Mucosa of descending colon (tissue), 3 donors: ENCODE measurements at regions not wholly inside any gene's neighbourhood (a gene's known extent, or its start where the extent isn't known, plus 50 kb on each side); places are given as distances from the start of the nearest gene placed in this dataset.

ENCODE experiments used
- ATAC-seq: fragments of 200-7000 bp; cut with Tn5 transposase; one replicate; pipeline ENCODE4 v1.9.1; 2020; ENCODE audit warnings: mild to moderate bottlenecking, moderate library complexity
- DNase-seq, 3 donors: peaks; one replicate each; pipeline ENCODE4 v3.0.0-alpha.2; 2020
- H3K36me3 ChIP-seq: fragments of 200-600 bp; one replicate; pipeline ENCODE4 v1.8.0; 2021; ENCODE audit warnings: low read depth, mild to moderate bottlenecking
- H3K4me1 ChIP-seq: fragments of 200-600 bp; one replicate; pipeline ENCODE4 v1.8.0; 2021; ENCODE audit warnings: low read depth, mild to moderate bottlenecking
- H3K4me3 ChIP-seq: fragments of 200-600 bp; one replicate; pipeline ENCODE4 v1.8.0; 2021; ENCODE audit warnings: mild to moderate bottlenecking
- H3K9me3 ChIP-seq: fragments of 200-600 bp; one replicate; pipeline ENCODE4 v1.8.0; 2021; ENCODE audit warnings: mild to moderate bottlenecking
- CTCF ChIP-seq: fragments of 200-600 bp; IDR thresholded peaks from one replicate; pipeline ENCODE4 v1.8.0; 2022; ENCODE audit warnings: antibody characterized with exemption, mild to moderate bottlenecking
- intact Hi-C, 2 donors: fragments of 100-400 bp; cut with DNase I in 1 of 2; cut with micrococcal nuclease in 1 of 2; formaldehyde crosslinking; loops; one replicate each; pipeline versions ENCODE4 v1.11.0 to v1.11.1; 2022; cut with DNase I, micrococcal nuclease
- donor health status: DM: no; HTN: no; CAD: no; lungs with moderate emphysema.
- donor health status: DM: no; HTN: no; CAD: no.
- donor health status: DM: no; HTN: yes; CAD: no.

- Histone ChIP-seq H3K9me3 (no peaks in the 10 kb centered on the region), H3K4me3 (no peak overlapping the region), H3K4me1 (no peaks in the 10 kb centered on the region), H3K36me3 (no peaks in the 10 kb centered on the region)
- no peak for DNase-seq
- TF ChIP-seq CTCF = no peak
- intact Hi-C loops = no loop called here
- ATAC-seq = no peak
Observed at GRCh38 chr11:29336727-29337575, 679.9 kb downstream of the KCNA4 start.

GRCh38 chr11:29334776-29335130 is 682.1 kb downstream of the KCNA4 start:
- no peaks in the 10 kb centered on the region for H3K9me3 ChIP-seq
- no peaks in the 10 kb centered on the region for H3K36me3 ChIP-seq
- DNase-seq = no peak
- intact Hi-C loops = no loop called here
- no peaks in the 10 kb centered on the region for H3K4me1 ChIP-seq
- no peak overlapping the region for H3K4me3 ChIP-seq
- no peak for ATAC-seq
- TF ChIP-seq CTCF = no peak

- intact Hi-C loops = no loop called here
- peak; percentile 29 for ATAC-seq
- DNase-seq = no peak
- no peaks in the 10 kb centered on the region for H3K9me3 ChIP-seq
- H3K36me3 ChIP-seq = no peaks in the 10 kb centered on the region
- no peaks in the 10 kb centered on the region for H3K4me1 ChIP-seq
- H3K4me3 ChIP-seq = no peak overlapping the region
- TF ChIP-seq CTCF = no peak
Observed at GRCh38 chr11:29333993-29334775, 682.6 kb downstream of the KCNA4 start.

GRCh38 chr11:29331451-29332010 is 685.3 kb downstream of the KCNA4 start:
- Histone ChIP-seq H3K9me3 (no peaks in the 10 kb centered on the region), H3K36me3 (no peaks in the 10 kb centered on the region), H3K4me3 (no peak overlapping the region), H3K4me1 (no peaks in the 10 kb centered on the region)
- TF ChIP-seq CTCF = no peak
- ATAC-seq = no peak
- DNase-seq = no peak
- intact Hi-C loops = no loop called here

- Histone ChIP-seq H3K4me3 (no peak overlapping the region), H3K4me1 (no peaks in the 10 kb centered on the region), H3K36me3 (no peaks in the 10 kb centered on the region), H3K9me3 (no peaks in the 10 kb centered on the region)
- DNase-seq (peak in 1 of 3 donors; percentile 16), ATAC-seq (peak; percentile 18)
- intact Hi-C loops = no loop called here
- no peak for TF ChIP-seq CTCF
Observed at GRCh38 chr11:29328961-29329441, 687.8 kb downstream of the KCNA4 start.
